Astrocyte of the cerebellum (primary cell): ENCODE measurements at regions not wholly inside any gene's neighbourhood (a gene's known extent, or its start where the extent isn't known, plus 50 kb on each side); places are given as distances from the start of the nearest gene placed in this dataset.
A peak's percentile ranks its signal among the peaks of the same experiment; 100 is the strongest.
"Not testable (repeated sequence)": the region's sequence is repeated elsewhere in the genome, so short reads cannot be mapped to it uniquely, and the experiment has no call there.

Source experiments
- DNase-seq: peaks from one replicate; pipeline ENCODE4 v3.0.0-alpha.2; 2011; ENCODE audit warnings: low read depth
- H3K4me3 ChIP-seq: 2 replicates; pipeline ENCODE4 v1.5.1; 2011; ENCODE audit warnings: mild to moderate bottlenecking, low read depth, low read length, moderate library complexity
- in situ Hi-C: cut with HindIII; loops from 2 replicates; pipeline ENCODE4 v1.10.0; 2017; ENCODE audit warnings: low sequenced_read_pairs

GRCh38 chr16:15307184-15307583 is 70.9 kb downstream of the NPIPA5 start:
- DNase-seq, in situ Hi-C loops: not testable (repeated sequence)

GRCh38 chr16:15305889-15306288 is 72.2 kb downstream of the NPIPA5 start:
- in situ Hi-C loops, H3K4me3 ChIP-seq: not testable (repeated sequence)
- peak; percentile 26 for DNase-seq

More at GRCh38 chr16:15307184-15307583, 70.9 kb downstream of the NPIPA5 start:
- not testable (repeated sequence) for H3K4me3 ChIP-seq

- H3K4me3 ChIP-seq, in situ Hi-C loops, DNase-seq: not testable (repeated sequence)
These were observed 74.3 kb downstream of the NPIPA5 start for GRCh38 chr16:15303667-15304324.

- H3K4me3 ChIP-seq, DNase-seq, in situ Hi-C loops: not testable (repeated sequence)
These were observed 81.0 kb downstream of the NPIPA5 start for GRCh38 chr16:15297104-15297503.

GRCh38 chr16:15274796-15275195 is 103.3 kb downstream of the NPIPA5 start:
- DNase-seq, in situ Hi-C loops, H3K4me3 ChIP-seq: not testable (repeated sequence)

- DNase-seq, H3K4me3 ChIP-seq, in situ Hi-C loops: not testable (repeated sequence)
These were observed 104.1 kb downstream of the NPIPA5 start for GRCh38 chr16:15273964-15274363.

- H3K4me3 ChIP-seq, in situ Hi-C loops, DNase-seq: not testable (repeated sequence)
These were observed 111.2 kb downstream of the NPIPA5 start for GRCh38 chr16:15266941-15267340.

- in situ Hi-C loops, DNase-seq, H3K4me3 ChIP-seq: not testable (repeated sequence)
These were observed 115.9 kb downstream of the NPIPA5 start for GRCh38 chr16:15262212-15262611.

GRCh38 chr16:15247971-15248370 is 130.1 kb downstream of the NPIPA5 start:
- in situ Hi-C loops, result not testable (repeated sequence)

GRCh38 chr16:15236674-15237323 is 141.3 kb downstream of the NPIPA5 start:
- in situ Hi-C loops, DNase-seq, H3K4me3 ChIP-seq: not testable (repeated sequence)

More at GRCh38 chr16:15247971-15248370, 130.1 kb downstream of the NPIPA5 start:
- not testable (repeated sequence) for H3K4me3 ChIP-seq, DNase-seq

- in situ Hi-C loops, H3K4me3 ChIP-seq, DNase-seq: not testable (repeated sequence)
These were observed 141.1 kb upstream of the RRN3 start for GRCh38 chr16:15235140-15235539.

GRCh38 chr16:15234702-15235101 is 140.6 kb upstream of the RRN3 start:
- DNase-seq, H3K4me3 ChIP-seq, in situ Hi-C loops: not testable (repeated sequence)

- in situ Hi-C loops, DNase-seq, H3K4me3 ChIP-seq: not testable (repeated sequence)
These were observed 136.4 kb upstream of the RRN3 start for GRCh38 chr16:15230432-15230831.

GRCh38 chr16:15229661-15230060 is 135.6 kb upstream of the RRN3 start:
- DNase-seq, in situ Hi-C loops, H3K4me3 ChIP-seq: not testable (repeated sequence)

GRCh38 chr16:15224651-15225050 is 130.6 kb upstream of the RRN3 start:
- in situ Hi-C loops, H3K4me3 ChIP-seq, DNase-seq: not testable (repeated sequence)

GRCh38 chr16:15223398-15223797 is 129.3 kb upstream of the RRN3 start:
- DNase-seq, H3K4me3 ChIP-seq, in situ Hi-C loops: not testable (repeated sequence)
